HG02852 (cell line): ENCODE measurements at regions not wholly inside any gene's neighbourhood (a gene's known extent, or its start where the extent isn't known, plus 50 kb on each side); places are given as distances from the start of the nearest gene placed in this dataset.

Source experiments
- ATAC-seq: cut with Tn5 transposase; IDR thresholded peaks from one replicate; pipeline ENCODE4 v1.9.1; 2021; ENCODE audit warnings: mild to moderate bottlenecking, moderate library complexity; ENCODE audit not compliant: unreplicated experiment

DNA sequence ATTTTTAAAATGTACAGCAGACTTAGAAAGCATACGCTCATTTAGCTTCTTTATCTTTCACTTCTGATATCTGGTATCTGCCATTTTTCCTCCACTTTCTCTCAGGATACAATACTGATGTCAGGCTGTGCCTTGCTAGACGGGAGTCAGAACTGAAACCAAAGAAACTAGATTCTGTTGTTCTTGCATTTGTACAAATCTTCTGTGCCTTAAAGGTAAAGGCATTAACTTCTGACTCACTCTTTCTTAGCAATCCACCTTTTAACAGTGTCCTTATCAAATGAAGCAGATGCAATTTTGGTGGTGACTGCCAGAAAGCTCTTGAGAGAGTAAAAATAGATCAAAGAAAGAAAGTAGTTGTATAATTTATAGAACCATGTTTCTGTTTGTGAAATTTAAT, 370.4 kb downstream of the PCDH20 start:
- ATAC-seq, result no peak

GRCh38 chr13:61040181-61040580, 375.5 kb downstream of the PCDH20 start:
- ATAC-seq, result no peak

DNA sequence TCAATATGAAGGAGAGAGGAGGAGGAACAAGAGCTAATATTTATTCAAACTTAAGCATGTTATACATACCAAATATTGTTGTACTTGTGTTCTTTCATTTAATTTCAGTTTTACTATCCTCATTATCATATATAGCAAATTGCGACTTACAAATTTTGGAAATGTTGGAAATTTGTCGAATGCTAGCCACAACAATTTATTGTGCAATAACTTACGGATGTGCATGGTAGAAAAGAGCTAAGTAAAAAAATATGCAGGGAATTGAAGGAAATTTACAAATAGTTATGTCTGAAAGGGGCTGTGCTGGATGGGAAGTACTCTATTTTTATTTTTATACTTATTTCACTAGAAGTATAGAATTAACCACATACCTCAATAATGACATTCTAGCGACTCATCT, 376.3 kb downstream of the PCDH20 start:
- ATAC-seq, result no peak

GRCh38 chr13:61036715-61037114, 378.9 kb downstream of the PCDH20 start:
- ATAC-seq, result no peak

- no peak for ATAC-seq
Observed at GRCh38 chr13:61030445-61030844, 385.2 kb downstream of the PCDH20 start.

DNA sequence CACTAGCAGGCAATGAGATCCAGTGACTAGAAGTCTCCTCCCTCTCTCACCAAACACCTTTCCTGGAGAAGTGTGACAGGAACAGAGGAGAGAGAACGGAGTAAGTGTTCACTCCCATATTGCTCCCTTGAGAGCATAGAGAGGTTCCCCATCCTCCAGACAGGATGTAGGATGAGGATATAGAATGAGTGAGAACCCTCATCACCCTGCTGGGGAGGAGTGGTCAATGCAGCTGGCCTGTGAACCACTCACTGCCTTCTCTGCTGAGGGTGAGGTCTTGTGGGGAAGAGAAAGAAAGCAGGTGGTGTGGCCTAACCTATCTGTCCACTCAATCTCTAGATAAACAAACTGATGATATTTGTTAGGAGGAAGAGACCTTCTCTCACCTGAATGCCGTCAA, 386.6 kb downstream of the PCDH20 start:
- ATAC-seq, result no peak

DNA sequence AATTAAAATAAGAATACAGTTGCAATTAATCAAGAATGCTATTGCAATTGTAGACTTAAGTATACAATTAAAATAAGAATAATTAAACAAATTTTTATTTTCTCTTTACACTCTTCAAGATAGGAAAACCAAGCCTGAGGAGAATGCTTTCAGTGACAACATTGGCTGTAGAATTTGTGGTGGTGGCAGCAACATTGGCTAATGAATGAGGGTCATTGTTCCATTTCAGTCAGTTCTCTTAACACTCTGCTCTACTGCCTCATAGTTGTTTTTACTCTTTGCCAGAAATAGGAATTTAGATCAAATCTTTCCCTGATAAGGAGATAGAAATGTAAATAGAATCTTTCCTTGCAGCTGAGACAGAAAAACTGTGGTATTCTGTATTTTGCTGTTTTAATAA, 391.6 kb downstream of the PCDH20 start:
- ATAC-seq, result no peak

DNA sequence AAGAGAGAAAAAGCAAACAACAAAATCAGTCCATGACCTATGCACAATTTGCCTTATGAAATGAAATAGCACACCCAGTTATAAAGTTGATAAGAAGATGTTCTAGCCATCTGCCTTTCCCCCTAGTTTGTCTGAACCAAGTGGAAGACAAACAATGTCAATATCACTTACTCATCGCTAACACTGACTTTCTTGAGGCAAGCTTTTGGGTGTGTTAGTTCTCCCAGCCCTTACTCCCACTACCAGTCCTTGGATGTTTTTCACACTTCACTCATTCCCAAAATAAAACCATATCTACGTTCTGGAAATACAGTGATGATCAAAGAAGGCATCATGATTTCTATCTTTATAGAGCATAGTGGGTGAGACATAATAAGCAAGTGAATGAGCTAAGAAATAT, 393.8 kb downstream of the PCDH20 start:
- ATAC-seq, result no peak

DNA sequence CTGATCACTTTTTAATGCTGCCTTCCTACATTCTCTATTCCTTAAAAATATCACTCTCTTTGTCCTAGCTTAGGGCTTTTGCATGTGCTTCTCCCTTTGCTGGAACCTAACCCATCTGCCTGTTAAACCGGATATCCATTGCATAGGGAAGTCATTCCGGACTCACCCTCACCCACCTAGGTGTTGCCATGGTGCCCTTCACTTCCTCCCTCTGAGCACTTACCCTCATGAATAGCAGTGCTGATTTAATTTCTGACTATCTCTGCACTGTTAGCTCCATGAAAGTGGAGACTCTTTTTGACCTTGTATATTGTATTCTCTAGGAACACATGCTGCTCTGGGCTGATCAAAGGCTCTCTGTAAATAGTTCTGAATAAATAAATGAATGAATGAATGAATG, 401.9 kb downstream of the PCDH20 start:
- ATAC-seq, result no peak

GRCh38 chr13:61010358-61010757, 405.3 kb downstream of the PCDH20 start:
- ATAC-seq, result no peak

GRCh38 chr13:61002686-61003085, 413.0 kb downstream of the PCDH20 start:
- ATAC-seq, result no peak

DNA sequence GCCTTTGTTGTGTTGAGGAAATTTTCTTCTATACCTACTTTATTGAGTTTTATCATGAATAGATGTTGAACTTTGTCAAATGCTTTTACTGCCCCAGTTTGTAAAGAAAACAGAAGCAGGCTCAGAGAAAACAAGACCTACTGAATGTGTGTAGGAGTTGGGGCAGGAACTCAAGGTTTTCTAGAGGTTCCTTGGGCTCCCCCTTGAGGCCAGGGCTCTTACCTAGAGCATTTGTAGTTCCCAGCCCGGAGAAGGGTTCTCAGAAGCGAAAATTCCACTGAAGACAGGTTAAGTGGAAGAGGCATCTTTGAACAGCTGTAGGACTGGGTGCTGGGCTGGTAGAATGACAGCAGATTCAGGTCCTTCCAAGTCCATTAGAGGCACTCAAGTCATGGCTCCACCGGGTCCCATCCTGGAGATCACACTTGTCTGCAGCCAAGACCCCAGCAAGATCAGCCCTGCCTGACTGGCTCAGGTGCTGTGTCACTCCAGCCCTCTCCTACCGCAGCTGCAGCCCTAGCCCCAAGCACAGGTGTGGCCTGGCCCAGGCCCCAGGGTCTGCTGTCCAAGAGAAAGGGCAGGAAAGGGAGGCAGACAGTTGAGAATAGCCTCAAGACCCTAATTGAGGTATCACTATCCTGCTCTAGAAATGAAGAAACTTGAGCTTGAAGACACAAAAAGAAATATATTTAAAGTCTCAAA, 425.5 kb downstream of the PCDH20 start:
- ATAC-seq, result no peak

GRCh38 chr13:60986301-60986700, 429.3 kb downstream of the PCDH20 start:
- no peak for ATAC-seq

GRCh38 chr13:60981407-60981806, 434.2 kb downstream of the PCDH20 start:
- no peak for ATAC-seq

- ATAC-seq, result no peak
Observed at GRCh38 chr13:60976367-60976766, 439.3 kb downstream of the PCDH20 start.

DNA sequence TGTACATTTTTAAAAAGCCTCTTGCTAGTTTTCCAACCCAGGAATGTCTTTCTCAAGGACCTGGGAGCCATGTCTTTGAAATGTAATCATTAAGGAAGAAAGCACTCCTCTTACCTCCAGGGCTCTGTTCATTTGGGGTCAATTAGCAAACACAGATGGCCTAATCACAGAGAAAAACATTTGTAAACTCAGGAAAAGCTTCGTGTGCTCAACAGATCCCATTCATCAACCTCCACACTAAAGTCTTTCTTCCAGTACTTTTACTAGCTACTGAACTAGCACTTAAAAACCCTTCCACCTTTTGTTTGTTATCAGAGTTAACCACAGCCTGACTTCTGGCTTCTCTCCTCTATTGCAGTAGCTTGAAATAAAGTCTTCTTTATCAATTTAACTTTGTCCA, 441.4 kb downstream of the PCDH20 start:
- no peak for ATAC-seq

- no peak for ATAC-seq
Observed at GRCh38 chr13:60973529-60973928, 442.1 kb downstream of the PCDH20 start.

- no peak for ATAC-seq
Observed at GRCh38 chr13:60970736-60971135, 444.9 kb downstream of the PCDH20 start.

DNA sequence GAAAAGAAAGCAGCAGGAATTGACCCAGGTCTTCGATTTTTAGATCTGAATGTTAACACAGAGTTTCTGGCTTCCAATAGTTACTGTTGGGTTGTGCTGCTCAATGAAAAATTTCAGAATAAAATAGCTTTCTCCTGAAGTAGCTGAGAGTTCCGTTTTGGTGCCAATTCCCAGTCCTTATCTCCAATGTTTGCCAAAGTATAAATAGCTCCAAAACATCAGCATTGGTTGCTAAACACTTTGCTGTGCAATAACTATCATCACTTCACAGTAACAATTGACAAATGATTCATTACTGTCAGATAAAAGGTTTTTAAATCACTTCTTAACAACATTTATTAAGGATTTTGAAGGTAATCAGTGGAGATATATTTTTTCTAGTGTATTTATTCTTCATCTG, 446.0 kb downstream of the PCDH20 start:
- ATAC-seq, result no peak

- ATAC-seq, result no peak
Observed at GRCh38 chr13:60959427-60959826, 456.2 kb downstream of the PCDH20 start.

GRCh38 chr13:60957816-60958215, 457.8 kb downstream of the PCDH20 start:
- ATAC-seq, result no peak

DNA sequence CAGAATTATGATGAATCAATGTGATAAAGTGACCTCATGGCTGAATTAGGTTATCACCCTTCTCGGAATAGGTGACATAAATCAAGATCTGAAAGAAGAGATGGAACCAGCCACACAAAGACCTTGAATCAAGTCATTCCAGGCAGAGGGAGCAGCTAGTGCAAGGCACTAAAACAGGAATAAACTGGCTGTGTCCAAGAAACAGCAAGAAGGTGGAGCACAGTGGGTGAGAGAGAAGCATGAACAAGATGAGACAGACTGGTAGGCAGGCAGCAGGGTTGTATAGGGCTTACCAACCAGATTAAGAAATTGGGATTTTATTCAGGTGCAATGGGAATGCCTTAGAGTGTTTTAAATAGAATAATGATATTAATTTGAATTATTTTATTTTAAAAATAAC, 470.3 kb downstream of the PCDH20 start:
- no peak for ATAC-seq

DNA sequence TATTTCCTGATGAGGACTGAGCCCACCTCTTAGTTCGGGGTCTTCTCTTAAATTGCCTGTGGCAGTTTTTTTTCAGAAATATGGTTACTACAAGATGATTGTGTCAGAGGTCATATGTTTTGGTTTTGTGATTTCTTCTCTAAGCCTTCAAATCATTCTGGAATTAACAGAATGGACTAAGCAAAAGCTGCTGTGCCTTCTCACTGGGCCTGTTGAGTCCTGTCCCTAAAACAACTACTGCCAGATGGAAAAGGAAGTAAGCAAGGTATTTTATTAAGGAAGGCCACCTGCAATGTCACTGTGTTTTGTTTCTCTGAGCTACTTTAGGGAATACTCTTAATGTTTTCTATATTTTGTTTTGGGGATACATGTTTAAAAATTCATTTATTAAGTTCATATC, 470.8 kb downstream of the PCDH20 start:
- no peak for ATAC-seq
